ENCODE measurements at regions not wholly inside any gene's neighbourhood (a gene's known extent, or its start where the extent isn't known, plus 50 kb on each side); places are given as distances from the start of the nearest gene placed in this dataset.
"Not testable (repeated sequence)": the region's sequence is repeated elsewhere in the genome, so short reads cannot be mapped to it uniquely, and the experiment has no call there.

DNA sequence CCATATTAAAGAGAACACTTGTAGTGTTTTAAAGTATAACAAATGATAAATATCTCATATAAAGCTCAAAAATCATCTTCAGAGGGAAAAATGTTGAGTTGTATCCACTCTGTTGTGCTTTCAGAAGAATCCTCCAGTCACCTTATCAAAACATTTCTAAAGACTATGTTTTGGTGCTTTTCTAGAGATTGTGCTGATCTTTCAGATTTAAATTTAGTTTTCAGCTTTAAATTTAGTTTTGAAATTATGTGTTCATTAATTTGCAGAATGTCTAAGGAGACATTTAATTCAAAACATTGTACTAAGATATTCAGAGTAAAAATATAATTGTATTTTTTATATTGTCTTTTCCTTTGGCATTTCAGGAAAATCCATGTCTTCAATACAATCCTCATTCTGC lies 303.1 kb upstream of the KYNU start:
- no peak for DNase-seq (ENCODE audit: low spot score)

DNA sequence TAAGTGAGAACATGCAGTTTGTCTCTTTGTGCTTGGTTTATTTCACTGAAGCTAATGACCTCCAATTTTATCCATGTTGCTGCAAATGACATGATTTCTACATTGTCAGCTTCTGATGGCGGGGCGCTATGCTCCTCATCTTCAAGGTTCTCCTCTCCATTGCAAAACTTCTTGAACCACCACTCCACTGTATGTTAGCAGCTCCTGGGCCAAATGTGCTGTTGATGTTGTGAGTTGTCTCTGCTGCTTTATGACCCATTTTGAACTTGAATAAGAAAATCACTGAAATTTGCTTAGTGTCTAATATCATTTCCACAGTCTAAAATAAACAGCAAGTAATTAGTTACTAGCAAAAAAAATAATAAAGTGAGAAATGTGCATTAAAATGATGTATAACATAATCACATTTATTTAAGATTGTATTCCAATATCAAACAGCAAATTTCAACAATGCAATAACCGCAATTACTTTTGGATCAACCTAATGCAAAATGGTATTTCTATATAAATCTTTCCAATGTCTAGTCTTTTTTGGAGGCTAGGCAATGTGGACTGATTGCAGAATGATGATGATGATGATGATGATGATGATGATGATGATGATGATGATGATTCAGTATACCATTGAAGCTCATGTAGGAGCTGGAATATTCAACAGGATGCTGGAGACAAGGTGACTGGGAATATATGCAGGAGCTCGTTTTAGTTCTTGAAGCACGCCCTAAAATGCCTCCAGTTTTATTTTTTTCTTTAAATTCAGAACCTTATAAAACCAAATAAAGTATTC lies 304.9 kb upstream of the KYNU start:
- DNase-seq (ENCODE audit: low spot score): no peak

DNA sequence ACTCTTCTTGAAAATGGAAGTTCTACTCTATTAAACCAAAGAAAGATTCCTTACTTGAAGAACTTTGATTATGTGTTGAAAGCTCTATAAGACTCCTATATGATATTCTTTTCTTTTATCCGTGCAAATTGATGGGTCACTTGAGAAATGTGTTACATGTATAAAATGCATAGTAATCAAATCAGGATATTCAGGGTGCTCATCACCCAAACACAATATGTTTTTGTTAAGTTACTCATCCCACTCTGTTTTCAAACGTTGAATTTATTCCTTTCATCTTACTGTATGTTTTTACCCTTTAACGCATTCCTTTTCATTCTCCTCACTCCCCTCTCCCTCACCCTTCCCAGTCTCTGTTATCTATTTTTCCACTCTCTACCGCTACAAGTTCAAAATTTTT lies 305.5 kb upstream of the KYNU start:
- DNase-seq (ENCODE audit: low spot score): no peak

DNA sequence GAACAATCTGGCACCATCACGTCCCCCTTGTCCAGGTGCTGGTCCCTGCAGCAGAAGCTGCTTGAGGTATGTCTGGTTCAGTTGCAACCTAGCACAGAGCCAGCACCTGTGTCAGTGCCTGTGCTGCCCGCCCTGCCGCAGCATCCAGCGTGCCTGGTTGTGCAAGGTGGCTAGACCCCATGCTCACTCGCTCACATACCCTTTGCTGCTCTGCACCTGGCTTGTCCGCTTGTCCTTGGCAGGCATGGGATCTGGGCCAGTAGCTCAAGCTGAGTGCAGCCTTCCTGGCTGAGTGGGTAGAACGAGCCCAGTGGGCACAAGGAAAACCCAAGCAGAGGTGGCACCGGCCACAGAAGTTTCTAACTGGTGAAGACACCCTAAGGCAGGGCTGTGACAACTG lies 314.6 kb upstream of the KYNU start:
- DNase-seq (ENCODE audit: low spot score): no peak

DNA sequence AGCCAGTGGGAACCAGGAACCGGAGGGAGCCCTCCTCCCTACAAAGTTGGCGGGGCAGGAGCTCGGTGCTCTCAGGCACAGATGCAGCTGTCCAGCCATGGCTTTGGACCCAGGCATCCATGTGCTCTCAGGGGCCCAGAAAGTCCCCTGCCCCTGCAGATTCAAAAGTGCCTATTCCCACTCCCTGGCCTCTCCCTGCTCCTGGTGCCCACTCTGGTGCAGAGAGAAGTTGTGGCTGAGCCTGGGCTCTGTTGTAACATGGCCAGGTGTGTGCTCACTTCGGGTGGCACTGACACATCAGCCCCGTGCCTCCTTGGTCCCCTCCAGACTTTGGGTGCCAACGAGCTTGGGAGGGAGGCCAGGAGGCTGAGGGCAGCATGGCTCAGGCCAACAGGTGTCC lies 315.8 kb upstream of the KYNU start:
- no peak for DNase-seq (ENCODE audit: low spot score)

DNA sequence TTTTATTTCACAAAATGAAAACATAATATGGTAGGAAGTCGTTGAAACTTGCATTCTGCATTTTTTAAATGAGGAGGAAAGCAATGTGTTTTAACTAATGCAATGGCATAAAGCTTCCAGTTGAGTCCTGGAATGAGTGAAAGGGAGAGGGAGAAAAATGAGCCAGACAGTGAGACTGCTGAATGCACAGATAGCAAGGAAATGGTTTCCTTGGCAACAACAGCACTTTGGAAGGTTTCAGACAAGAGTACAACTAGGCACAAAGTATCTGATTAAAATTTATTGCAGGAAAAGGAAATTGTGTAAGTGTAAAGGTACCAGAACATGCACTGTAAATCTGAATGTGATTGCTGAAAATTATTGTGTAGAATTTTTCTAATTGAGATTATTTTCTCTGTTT lies 320.1 kb upstream of the KYNU start:
- DNase-seq (ENCODE audit: low spot score): no peak

DNA sequence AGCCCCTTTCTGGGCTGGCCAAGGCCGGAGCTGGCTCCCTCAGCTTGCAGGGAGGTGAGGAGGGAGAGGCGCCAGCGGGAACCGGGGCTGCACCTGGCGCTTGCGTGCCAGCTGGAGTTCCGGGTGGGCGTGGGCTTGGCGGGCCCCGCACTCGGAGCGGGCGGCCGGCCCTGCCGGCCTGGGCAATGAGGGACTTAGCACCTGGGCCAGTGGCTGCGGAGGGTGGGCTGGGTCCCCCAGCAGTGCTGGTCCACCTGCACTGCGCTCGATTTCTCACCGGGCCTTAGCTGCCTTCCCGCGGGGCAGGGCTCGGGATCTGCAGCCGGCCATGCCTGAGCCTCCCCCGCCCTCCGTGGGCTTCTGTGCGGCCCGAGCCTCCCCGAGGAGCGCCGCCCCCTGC lies 331.5 kb upstream of the KYNU start:
- not testable (repeated sequence) for DNase-seq (ENCODE audit: low spot score)

DNA sequence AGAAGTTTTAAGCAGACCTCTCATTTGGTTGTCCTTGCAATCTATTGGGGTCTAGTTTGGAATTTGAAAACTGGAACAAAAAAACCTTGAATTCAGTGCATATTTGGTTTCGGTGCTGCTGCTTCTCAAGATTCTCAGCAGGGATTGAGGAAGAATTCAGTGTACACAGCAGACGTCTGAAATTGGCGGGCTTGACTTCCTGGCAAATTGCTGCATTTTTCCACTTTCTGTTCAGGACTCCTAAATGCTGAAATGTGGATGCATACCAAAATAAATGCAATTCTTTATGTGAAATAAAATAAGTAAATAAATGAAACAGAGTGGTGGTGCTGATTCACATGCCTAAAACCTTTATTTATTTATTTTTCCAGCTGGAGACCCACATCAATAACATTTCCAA lies 332.4 kb upstream of the KYNU start:
- no peak for DNase-seq (ENCODE audit: low spot score)

DNA sequence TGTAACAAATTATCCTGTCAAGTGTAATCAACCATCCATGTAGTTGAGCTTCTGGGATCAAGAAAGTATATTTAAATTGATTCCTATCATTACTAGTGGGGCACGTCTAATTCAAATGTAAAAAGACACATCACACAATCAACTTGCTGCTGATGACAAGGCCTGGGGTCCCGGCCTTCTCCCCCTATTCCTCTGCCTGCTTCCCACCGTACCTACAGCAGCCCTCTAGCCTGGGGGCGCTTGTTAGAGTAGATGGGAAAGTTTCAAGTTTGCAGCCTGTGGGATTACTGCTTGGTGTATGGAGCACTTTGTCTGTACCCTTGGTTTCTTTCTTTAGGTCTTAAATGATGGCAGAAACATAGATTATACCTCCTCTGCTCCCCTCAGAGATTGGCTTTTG lies 333.3 kb upstream of the KYNU start:
- no peak for DNase-seq (ENCODE audit: low spot score)

DNA sequence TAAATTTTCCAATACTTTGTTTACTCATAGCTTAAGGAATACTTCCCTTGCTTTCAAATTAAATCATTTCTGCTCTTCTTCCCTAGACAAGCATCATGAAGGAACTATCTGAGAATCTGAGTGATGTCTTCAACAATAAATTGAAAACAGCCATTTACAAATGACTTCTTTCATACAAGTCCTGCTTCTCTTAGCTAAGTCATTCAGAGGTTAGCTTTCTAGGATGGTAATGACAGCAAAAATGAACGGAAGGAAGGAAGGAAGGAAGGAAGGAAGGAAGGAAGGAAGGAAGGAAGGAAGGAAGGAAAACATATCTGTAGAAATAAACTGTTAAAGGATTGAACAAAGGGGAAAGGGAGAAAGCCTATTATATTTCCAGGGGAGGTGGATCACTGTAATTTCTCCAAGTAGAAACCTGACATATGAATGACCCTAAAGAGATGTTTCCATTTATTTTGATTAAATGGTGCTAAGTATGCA lies 335.0 kb upstream of the KYNU start:
- DNase-seq (ENCODE audit: low spot score): no peak

DNA sequence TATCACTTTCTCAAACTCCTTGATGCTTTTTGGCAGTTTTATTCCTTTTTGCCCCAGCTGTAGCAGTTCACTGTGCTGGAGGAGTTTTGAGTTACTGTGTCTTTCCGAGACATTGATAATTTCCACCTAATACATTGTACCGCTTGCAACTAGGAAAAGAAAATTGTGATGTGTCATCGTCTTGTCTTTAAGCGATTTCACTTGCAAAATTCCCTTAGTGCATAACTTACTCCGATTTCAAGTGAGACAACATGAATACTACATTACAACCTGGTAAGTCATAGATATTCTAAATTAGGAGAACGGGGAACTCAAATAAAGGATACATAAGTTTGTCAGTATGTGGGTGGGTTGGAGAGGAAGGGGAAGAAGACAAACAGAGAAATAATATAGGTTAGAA lies 340.5 kb upstream of the KYNU start:
- DNase-seq (ENCODE audit: low spot score): no peak

DNA sequence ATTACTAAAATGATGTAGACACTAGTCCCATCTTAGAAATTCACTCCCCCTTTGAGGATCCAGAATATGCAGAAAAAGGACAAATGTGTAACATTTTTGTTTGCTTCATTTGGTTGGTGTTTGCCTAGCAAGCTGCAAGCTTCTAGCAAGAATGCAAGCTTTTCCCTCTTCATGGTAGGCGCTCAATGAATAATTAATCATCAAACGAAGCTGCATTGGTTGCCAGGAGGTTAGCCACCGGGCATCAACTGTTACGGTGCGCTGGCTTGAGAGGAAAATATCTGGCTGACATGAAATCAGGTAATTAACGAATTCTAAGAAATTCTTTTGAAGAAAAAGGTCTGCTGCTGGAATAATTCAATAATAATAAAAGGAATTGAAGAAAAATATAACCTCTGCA lies 341.0 kb upstream of the KYNU start:
- DNase-seq (ENCODE audit: low spot score): no peak

DNA sequence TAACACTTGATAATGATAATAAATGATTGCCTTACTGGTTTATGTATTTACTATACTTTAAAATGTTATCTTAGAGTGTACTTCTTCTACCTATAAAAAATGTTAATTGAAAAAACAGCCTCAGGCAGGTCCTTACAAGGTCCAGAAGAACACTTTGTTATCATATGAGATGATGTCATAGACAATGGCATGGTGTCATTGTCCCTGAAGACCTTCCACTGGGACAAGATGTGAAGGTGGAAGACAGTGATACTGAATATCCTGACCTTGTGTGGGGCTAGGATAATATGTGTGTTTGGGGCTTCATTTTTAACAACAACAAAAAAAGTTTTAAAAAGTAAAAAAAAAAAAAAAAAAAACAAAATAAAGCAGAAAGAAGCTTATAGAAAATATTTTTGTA lies 342.2 kb upstream of the KYNU start:
- DNase-seq (ENCODE audit: low spot score): no peak

DNA sequence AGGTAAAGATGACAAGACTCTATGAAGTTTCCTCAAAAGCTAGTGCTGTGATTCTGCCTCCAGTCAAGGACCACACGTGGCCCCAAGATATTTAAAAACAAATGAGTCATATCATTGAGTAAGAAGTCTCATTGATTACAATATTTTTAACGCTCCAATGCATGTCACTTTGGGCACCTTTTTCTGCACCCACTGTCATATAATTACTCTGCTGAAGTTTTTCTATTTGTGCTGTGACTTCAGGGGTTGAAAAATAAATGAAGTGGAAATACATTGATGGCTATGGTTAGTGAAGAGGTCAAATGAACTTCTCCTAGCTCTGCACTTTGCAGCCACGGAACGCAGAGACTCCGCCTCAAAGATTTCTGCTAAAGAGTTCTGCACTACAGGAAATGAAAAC lies 344.3 kb upstream of the KYNU start:
- no peak for DNase-seq (ENCODE audit: low spot score)

DNA sequence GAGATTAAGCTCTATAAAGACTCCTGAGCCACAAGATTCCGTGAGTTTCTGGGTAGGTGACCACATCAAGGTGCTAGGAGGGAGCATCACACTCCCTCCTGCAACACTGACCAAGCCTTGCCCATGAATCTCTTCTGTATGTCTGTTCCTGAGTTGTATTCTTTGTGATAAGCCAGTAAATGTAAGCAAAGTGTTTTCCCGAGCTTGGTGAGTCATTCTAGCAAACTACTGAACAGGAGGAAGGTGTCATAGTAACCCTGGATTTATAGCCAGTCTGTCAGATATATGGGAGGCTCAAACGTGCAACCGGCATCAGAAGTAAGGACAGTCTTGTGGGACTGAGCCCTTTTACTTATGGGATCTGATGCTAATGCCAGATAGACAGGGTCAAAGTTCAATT lies 346.1 kb upstream of the KYNU start:
- no peak for DNase-seq (ENCODE audit: low spot score)

DNA sequence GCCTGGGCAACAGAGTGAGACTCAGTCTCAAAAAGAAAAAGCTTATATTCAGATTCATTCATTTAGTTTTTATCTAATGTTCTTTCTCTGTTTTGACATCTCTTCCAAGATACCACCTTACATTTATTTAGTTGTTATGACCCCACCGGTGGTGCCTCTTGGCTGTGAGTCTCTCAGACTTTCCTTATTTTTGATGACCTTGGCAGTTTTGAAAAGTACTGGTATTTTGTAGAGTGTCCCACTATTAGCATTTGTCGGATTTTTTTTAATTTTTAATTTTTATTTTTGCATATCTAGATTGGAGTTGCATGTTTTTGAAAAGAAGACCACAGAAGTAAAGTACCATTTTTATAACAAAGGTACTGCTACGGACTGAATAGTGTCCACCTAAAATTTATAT lies 351.7 kb upstream of the KYNU start:
- no peak for DNase-seq (ENCODE audit: low spot score)

DNA sequence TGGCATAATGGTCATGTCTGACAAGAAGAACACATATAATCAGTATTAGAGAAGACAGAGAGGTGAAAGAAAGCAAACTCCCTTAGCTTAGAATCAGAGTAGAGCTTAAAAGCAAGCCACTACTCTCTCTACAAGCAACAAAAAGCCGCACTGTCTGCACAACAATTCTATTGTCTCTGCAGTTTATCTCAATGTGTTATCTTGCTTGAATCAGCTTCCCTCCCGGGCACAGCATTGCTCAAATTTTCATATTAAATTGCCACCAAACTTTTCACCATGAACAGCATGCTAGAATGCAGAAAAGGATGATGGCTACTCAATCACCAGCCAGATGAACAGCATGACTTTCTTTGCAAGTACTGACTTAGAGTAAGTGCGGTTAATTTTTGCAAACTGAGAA lies 356.0 kb upstream of the KYNU start:
- no peak for DNase-seq (ENCODE audit: low spot score)

DNA sequence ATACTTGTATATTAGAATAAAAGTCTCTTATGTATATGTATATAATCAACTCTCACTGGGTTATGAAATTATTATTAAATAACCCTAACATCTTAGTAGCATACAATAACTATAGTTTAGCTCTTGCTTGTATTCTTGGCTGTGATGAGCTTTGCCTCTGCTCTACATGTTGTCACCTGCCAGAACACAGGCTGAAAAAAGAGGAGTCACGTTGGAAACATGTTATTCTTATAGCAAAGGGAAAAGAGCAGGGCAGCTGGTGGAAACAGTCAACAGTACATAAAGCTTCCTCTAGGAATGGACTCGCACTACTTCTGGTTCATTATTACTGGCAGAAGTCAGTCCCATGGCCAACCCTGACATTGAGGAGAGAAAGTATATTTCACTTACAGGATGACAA lies 362.0 kb upstream of the KYNU start:
- DNase-seq (ENCODE audit: low spot score): no peak

DNA sequence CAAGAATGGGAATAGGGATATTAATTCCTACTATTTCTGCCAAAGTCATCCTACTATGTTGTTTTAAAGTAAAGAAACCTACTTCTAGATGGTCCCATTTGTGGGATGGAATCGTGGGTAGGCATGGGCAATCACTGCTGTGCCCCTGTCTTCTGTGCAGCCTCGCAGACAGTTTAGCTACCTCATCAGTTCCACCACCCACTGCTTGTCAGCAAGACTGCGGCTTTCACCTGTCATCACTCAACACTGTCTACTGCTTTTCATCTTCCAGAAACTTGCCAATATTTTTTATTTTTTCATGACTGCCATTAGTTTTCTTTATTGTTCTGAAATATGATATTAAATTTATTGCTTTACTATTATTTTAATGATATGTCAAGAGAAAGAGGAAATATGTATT lies 368.1 kb upstream of the KYNU start:
- DNase-seq (ENCODE audit: low spot score): no peak

DNA sequence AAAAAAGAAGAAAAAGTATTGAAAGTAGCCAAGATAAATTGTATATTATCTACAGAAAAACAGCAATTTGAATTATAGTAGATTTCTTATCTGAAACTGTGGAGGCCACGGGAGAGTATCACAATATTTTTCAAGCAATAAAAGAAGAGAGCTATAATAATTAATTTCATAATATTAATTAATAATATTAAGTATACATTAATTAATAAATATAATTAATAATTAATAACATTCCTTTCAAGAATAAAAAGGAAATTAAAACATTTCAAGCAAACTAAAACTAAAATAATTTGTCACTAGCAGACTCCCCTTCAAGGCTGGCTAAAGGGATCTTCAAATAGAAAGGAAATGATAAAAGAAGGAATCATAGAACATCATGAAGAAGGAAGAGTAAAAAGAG lies 372.7 kb upstream of the KYNU start:
- no peak for DNase-seq (ENCODE audit: low spot score)

DNA sequence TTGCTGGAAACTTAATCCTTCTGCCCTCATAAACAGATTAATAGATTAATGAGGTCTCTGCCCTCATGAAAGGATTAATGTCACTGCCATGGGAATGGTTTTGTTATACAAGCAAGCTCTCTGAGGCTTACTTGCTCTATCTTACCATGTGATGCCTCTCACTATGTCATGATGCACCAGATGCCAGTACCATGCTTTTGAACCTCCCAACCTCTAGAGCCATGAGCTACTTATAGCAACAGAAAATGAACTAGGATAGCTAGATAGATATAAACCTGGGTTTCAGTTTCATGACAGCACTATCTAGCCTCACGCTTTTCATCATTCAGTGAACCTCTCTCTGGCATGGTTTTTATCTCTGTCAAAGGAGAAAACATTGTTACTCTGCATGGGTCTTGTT lies 371.6 kb upstream of the LRP1B start:
- DNase-seq (ENCODE audit: low spot score): no peak

DNA sequence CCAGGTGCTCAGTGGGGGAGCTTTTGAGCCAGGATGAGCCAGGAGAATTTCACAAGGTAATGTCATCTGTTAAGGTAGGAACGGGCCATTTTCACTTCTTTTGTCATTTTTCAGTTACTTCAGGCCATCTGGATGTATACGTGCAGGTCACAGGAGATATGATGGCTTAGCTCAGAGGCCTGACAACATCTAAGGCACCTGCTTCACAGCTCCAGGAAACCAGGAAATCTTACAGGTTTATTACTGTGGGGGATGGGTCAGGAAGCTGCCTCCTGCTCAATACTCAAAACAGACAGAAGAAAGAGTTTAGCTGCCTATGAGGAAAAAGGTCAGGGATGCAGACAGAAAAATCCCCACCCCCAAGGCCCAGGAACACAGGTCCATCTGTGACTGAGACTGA lies 364.3 kb upstream of the LRP1B start:
- no peak for DNase-seq (ENCODE audit: low spot score)

DNA sequence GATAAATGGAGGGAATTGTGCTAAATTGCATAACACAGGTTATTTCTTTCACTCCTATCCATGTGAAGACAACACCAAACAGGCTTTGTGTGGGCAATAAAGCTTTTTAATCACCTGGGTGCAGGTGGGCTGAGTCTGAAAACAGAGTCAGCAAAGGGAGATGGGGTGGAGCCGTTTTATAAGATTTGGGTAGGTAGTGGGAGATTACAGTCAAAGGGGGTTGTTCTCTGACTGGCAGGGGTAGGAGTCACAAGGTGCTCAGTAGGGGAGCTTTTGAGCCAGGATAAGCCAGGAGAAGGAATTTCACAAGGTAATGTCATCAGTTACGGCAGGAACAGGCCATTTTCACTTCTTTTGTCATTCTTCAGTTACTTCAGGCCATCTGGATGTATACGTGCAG lies 358.8 kb upstream of the LRP1B start:
- not testable (repeated sequence) for DNase-seq (ENCODE audit: low spot score)

DNA sequence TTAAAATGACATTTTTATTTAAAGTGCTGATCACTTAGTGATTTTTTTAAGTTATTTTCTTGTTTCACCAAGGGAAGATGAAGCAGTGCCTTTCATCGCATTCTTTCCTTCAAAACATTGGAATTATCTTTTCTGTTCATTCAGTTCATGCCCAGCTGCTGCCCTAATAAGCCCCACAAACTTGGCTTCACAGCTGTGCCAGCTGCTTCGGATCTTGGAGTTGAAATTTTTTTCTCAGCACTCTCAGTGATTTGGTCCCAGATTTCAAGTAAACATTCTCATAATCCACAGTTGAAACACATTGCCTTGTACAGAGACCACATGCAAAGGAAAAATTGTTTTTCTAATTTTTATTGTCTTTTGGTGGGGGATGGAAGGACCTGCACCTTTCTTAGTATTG lies 353.3 kb upstream of the LRP1B start:
- DNase-seq (ENCODE audit: low spot score): no peak

DNA sequence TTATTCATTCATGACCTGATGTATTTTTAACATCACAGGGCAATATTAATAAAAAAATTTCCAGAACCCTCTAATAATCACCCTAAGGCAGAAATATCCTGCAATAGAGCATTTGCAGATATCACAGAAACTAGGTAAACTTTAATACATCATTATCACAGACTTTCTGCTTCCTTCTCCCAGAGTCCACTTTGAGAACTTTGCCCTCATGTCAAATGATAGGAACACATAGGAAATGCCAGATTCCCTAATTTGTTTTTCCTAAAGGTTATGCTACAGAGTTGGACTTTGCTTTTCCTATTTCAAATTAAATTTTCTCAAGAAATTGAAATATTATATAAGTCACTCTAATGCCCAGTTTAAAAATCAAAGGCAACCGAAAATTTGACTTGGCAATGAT lies 352.8 kb upstream of the LRP1B start:
- no peak for DNase-seq (ENCODE audit: low spot score)
